Endothelial cell of umbilical vein (primary cell): ENCODE measurements at regions not wholly inside any gene's neighbourhood (a gene's known extent, or its start where the extent isn't known, plus 50 kb on each side); places are given as distances from the start of the nearest gene placed in this dataset.
"Not testable (repeated sequence)": the region's sequence is repeated elsewhere in the genome, so short reads cannot be mapped to it uniquely, and the experiment has no call there.

Experiments used
- BruUV-seq: library from RNA; stranded (reverse); fragments of 400-500 nt; replicated peaks from 2 replicates; lab custom pipeline; 2021; lab: Mats Ljungman, UMichigan
- CTCF ChIA-PET: fragments of 300-600, 350-600 bp; sonication (Branson Sonifier 250); formaldehyde crosslinking; loops from one replicate; lab custom pipeline; 2021; ENCODE audit warnings: antibody characterized with exemption, inconsistent platforms; lab: Charles Lee
- POLR2A ChIA-PET: fragments of 300-600, 350-600 bp; sonication (Branson Sonifier 250); formaldehyde crosslinking; loops from one replicate; lab custom pipeline; 2021; ENCODE audit warnings: antibody characterized with exemption, inconsistent platforms; lab: Charles Lee
- DNase-seq: peaks from one replicate; pipeline ENCODE4 v3.0.0-alpha.2; 2011; ENCODE audit warnings: low read depth, low spot score
- FAIRE-seq: peaks from 2 replicates; lab custom pipeline; 2011; peaks lifted over from hg19 to GRCh38; lab: Jason Lieb, UNC
- H2AFZ ChIP-seq: 2 replicates; pipeline ENCODE4 v1.6.0; 2012; ENCODE audit warnings: low read depth, low read length, control low read depth, inconsistent platforms
- H3K27ac ChIP-seq: 2 replicates; pipeline ENCODE4 v1.5.1; 2011; ENCODE audit warnings: low read depth, mild to moderate bottlenecking, control low read depth, low read length, moderate library complexity; ENCODE audit not compliant: insufficient read depth
- H3K27me3 ChIP-seq, 2 experiments: 2 replicates each; pipeline versions ENCODE4 v1.6.0 to v1.6.1; 2011; ENCODE audit warnings: low read length in 2 of 2, mixed read lengths in 1 of 2; ENCODE audit not compliant: control insufficient read depth in 2 of 2, insufficient read depth in 2 of 2
- H3K36me3 ChIP-seq, 2 experiments: 2 replicates in 1 of 2; 3 replicates in 1 of 2; pipeline ENCODE4 v1.5.1; 2011; ENCODE audit warnings: low read length in 2 of 2, mild to moderate bottlenecking in 1 of 2, moderate library complexity in 1 of 2; ENCODE audit not compliant: control insufficient read depth in 2 of 2, insufficient read depth in 2 of 2; ENCODE audit errors: extremely low read depth in 1 of 2
- H3K4me1 ChIP-seq: 3 replicates; pipeline ENCODE4 v1.5.1; 2011; ENCODE audit warnings: mild to moderate bottlenecking, low read length; ENCODE audit not compliant: control insufficient read depth, insufficient read depth; ENCODE audit errors: extremely low read depth
- H3K4me2 ChIP-seq: 2 replicates; pipeline ENCODE4 v1.6.1; 2011; ENCODE audit warnings: low read length, control low read depth, mixed read lengths; ENCODE audit not compliant: insufficient read depth
- H3K4me3 ChIP-seq, 3 experiments: fragments of 200-600 bp in 1 of 3; sonication (generic), shearing (Covaris generic) in 1 of 3; replicated peaks in 1 of 3; 2 replicates each; pipeline ENCODE4 v1.5.1; 2011 to 2016; ENCODE audit warnings: control low read depth in 3 of 3, low read length in 3 of 3, mild to moderate bottlenecking in 2 of 3, inconsistent platforms in 1 of 3, low read depth in 1 of 3, moderate library complexity in 1 of 3; ENCODE audit not compliant: insufficient read depth in 1 of 3
- H3K79me2 ChIP-seq: 2 replicates; pipeline ENCODE4 v1.6.0; 2012; ENCODE audit warnings: low read length, inconsistent platforms; ENCODE audit not compliant: control insufficient read depth, insufficient read depth
- H3K9ac ChIP-seq: replicated peaks from 2 replicates; pipeline ENCODE3; 2011; ENCODE audit warnings: low read length, control low read depth; ENCODE audit not compliant: insufficient read depth; ENCODE audit errors: extremely low read depth
- H3K9me1 ChIP-seq: replicated peaks from 3 replicates; pipeline ENCODE4 v1.6.0; 2011; ENCODE audit warnings: mild to moderate bottlenecking, low read length; ENCODE audit not compliant: control insufficient read depth, insufficient read depth; ENCODE audit errors: extremely low read depth
- H3K9me3 ChIP-seq: replicated peaks from 2 replicates; pipeline ENCODE4 v1.5.1; 2012; ENCODE audit warnings: low read length, inconsistent platforms; ENCODE audit not compliant: control insufficient read depth, insufficient read depth
- H4K20me1 ChIP-seq: replicated peaks from 2 replicates; pipeline ENCODE3; 2011; ENCODE audit warnings: mild to moderate bottlenecking, low read length; ENCODE audit not compliant: control insufficient read depth, insufficient read depth; ENCODE audit errors: extremely low read depth
- MAX ChIP-seq: IDR thresholded peaks from 2 replicates; pipeline ENCODE4 v1.6.1; 2011; ENCODE audit not compliant: insufficient read depth, insufficient read length
- POLR2A ChIP-seq: IDR thresholded peaks from 2 replicates; pipeline ENCODE4 v1.6.1; 2012; ENCODE audit warnings: low read depth, mild to moderate bottlenecking, control low read depth, low read length
- dilution Hi-C: fragments of 300-500 bp; cut with MboI; formaldehyde crosslinking; loops from one replicate; pipeline ENCODE4 v1.15.0; 2019; ENCODE audit warnings: low sequenced_read_pairs; ENCODE audit not compliant: extremely low pct_ligation_motif_present
- intact Hi-C: fragments of 100-400 bp; cut with micrococcal nuclease; formaldehyde crosslinking; loops from one replicate; pipeline ENCODE4 v1.10.0; 2022

- no TSS peak for BruUV-seq
- Histone ChIP-seq H3K27ac (peak overlapping the region; percentile 28), H3K9me3 (no peaks in the 10 kb centered on the region), H3K4me2 (no peak overlapping the region), H2AFZ (no peak overlapping the region), H4K20me1 (no peaks in the 10 kb centered on the region), H3K79me2 (no peaks in the 10 kb centered on the region), H3K9ac (no peak overlapping the region), H3K4me1 (peaks cover 8% of the 10 kb centered on the region), H3K27me3 (no peaks in the 10 kb centered on the region), H3K4me3 (no peak overlapping the region), H3K36me3 (no peaks in the 10 kb centered on the region), H3K9me1 (no peaks in the 10 kb centered on the region)
- DNase-seq = peak; percentile 51
- ChIA-PET POLR2A (no interaction called here), CTCF (interaction anchor here (1.3 kb wide), 2 partner anchors 9 to 142 kb away, joined by 3 to 6 read pairs; no protein-coding TSS in a partner anchor)
- TF ChIP-seq POLR2A (no peak), MAX (no peak)
- no peak for FAIRE-seq
- intact Hi-C loops (no loop called here), dilution Hi-C loops (no loop called here)
Observed at GRCh38 chr20:53773792-53774401, 180.3 kb upstream of the ZNF217 start.

GRCh38 chr20:53773066-53773791 is 179.6 kb upstream of the ZNF217 start:
- CTCF ChIA-PET = interaction anchor here (1.3 kb wide), 2 partner anchors 8 to 143 kb away, joined by 3 to 6 read pairs; no protein-coding TSS in a partner anchor
- dilution Hi-C loops, H3K27me3 ChIP-seq, POLR2A ChIA-PET, DNase-seq, H2AFZ ChIP-seq, H3K9me1 ChIP-seq, intact Hi-C loops, H3K9me3 ChIP-seq, BruUV-seq, H3K36me3 ChIP-seq, H3K9ac ChIP-seq, H3K4me2 ChIP-seq, H4K20me1 ChIP-seq, H3K27ac ChIP-seq, FAIRE-seq, H3K4me3 ChIP-seq, H3K4me1 ChIP-seq, H3K79me2 ChIP-seq: not testable (repeated sequence)
